GM12878 (cell line): ENCODE measurements at regions not wholly inside any gene's neighbourhood (a gene's known extent, or its start where the extent isn't known, plus 50 kb on each side); places are given as distances from the start of the nearest gene placed in this dataset.

ENCODE experiments used
- ATAC-seq: fragments of 200-7000 bp; cut with Tn5 transposase; 3 replicates; pipeline ENCODE4 v1.9.1; 2020; ENCODE audit warnings: mild to moderate bottlenecking, moderate library complexity
- BruUV-seq: library from RNA; stranded (reverse); fragments of 400-500 nt; replicated peaks from 2 replicates; lab custom pipeline; 2021; lab: Mats Ljungman, UMichigan
- CTCF ChIA-PET: fragments of 300-600 bp; sonication (Branson Sonifier 250); formaldehyde crosslinking; extraction: SDS; loops from one replicate; lab custom pipeline; 2021; ENCODE audit warnings: inconsistent platforms; lab: Yijun Ruan, JAX
- POLR2A ChIA-PET: fragments of 350-600 bp; formaldehyde crosslinking; extraction: SDS; loops from one replicate; lab custom pipeline; 2021; ENCODE audit warnings: inconsistent platforms; lab: Charles Lee
- RAD21 ChIA-PET: fragments of 300-600 bp; sonication (Branson Sonifier 250); formaldehyde crosslinking; loops from one replicate; lab custom pipeline; 2023; ENCODE audit warnings: antibody characterized with exemption; ENCODE audit not compliant: unreplicated experiment; lab: Charles Lee
- SMC1A ChIA-PET: fragments of 300-600 bp; sonication (Branson Sonifier 250); formaldehyde crosslinking; loops from one replicate; lab custom pipeline; 2023; ENCODE audit not compliant: unreplicated experiment, uncharacterized antibody; lab: Charles Lee
- DNase-seq: peaks from one replicate; pipeline ENCODE4 v3.0.0-alpha.2; 2011; ENCODE audit warnings: low read depth, low spot score
- FAIRE-seq: peaks from 3 replicates; lab custom pipeline; 2011; peaks lifted over from hg19 to GRCh38; lab: Jason Lieb, UNC
- H2AFZ ChIP-seq: 2 replicates; pipeline ENCODE4 v1.6.0; 2011; ENCODE audit warnings: low read depth, low read length, control low read depth; ENCODE audit not compliant: control insufficient read depth
- H3K27ac ChIP-seq: 2 replicates; pipeline ENCODE4 v1.5.1; 2011; ENCODE audit warnings: control low read depth; ENCODE audit not compliant: control insufficient read depth, insufficient read depth
- H3K27me3 ChIP-seq, 2 experiments: replicated peaks in 1 of 2; 2 replicates each; pipeline versions ENCODE4 v1.6.0 to v1.6.1; 2011; ENCODE audit warnings: low read length in 1 of 2; ENCODE audit not compliant: control insufficient read depth in 2 of 2, insufficient read depth in 2 of 2
- H3K36me3 ChIP-seq, 2 experiments: 2 replicates each; pipeline ENCODE4 v1.5.1; 2011; ENCODE audit warnings: low read length in 1 of 2; ENCODE audit not compliant: control insufficient read depth in 2 of 2, insufficient read depth in 2 of 2
- H3K4me1 ChIP-seq: 2 replicates; pipeline ENCODE4 v1.6.1; 2011; ENCODE audit warnings: mild to moderate bottlenecking, low read length, moderate library complexity, mixed read lengths; ENCODE audit not compliant: control insufficient read depth, insufficient read depth
- H3K4me2 ChIP-seq: 2 replicates; pipeline ENCODE4 v1.6.0; 2011; ENCODE audit warnings: control low read depth; ENCODE audit not compliant: control insufficient read depth, insufficient read depth
- H3K4me3 ChIP-seq: fragments of 200-600 bp; sonication (generic); 2 replicates; pipeline ENCODE4 v1.5.1; 2016
- H3K79me2 ChIP-seq: 2 replicates; pipeline ENCODE4 v1.6.0; 2011; ENCODE audit warnings: low read length; ENCODE audit not compliant: control insufficient read depth, insufficient read depth
- H3K9ac ChIP-seq: 2 replicates; pipeline ENCODE4 v1.8.0; 2011; ENCODE audit warnings: low read length, control low read depth, mixed read lengths; ENCODE audit not compliant: control insufficient read depth, insufficient read depth
- H3K9me3 ChIP-seq: replicated peaks from 3 replicates; pipeline ENCODE4 v1.5.1; 2011; ENCODE audit warnings: mild to moderate bottlenecking, low read length; ENCODE audit not compliant: control insufficient read depth, insufficient read depth
- H4K20me1 ChIP-seq: 2 replicates; pipeline ENCODE4 v1.6.0; 2011; ENCODE audit not compliant: control insufficient read depth, insufficient read depth
- CTCF ChIP-seq, 3 experiments: IDR thresholded peaks in 2 of 3; conservative IDR thresholded peaks in 1 of 3; 2 replicates each; pipeline ENCODE4 v1.5.1; 2011; ENCODE audit warnings: low read depth in 3 of 3, low read length in 3 of 3, mild to moderate bottlenecking in 3 of 3, control low read depth in 2 of 3, moderate library complexity in 2 of 3, inconsistent platforms in 1 of 3, mixed read lengths in 1 of 3; ENCODE audit not compliant: control insufficient read depth in 2 of 3, insufficient read depth in 1 of 3; ENCODE audit errors: extremely low read depth in 1 of 3
- CUX1 ChIP-seq: IDR thresholded peaks from 2 replicates; pipeline ENCODE4 v1.6.1; 2012; ENCODE audit warnings: improper control_type of control experiment, low read depth, low read length; ENCODE audit not compliant: insufficient replicate concordance
- EGR1 ChIP-seq, 2 experiments: IDR thresholded peaks; 1 replicate in 1 of 2; 2 replicates in 1 of 2; pipeline ENCODE4 v1.6.1; 2011 to 2012; ENCODE audit warnings: low read depth in 2 of 2, low read length in 2 of 2, borderline replicate concordance in 1 of 2, mild to moderate bottlenecking in 1 of 2, moderate library complexity in 1 of 2
- RUNX3 ChIP-seq: IDR thresholded peaks from 2 replicates; pipeline ENCODE4 v1.6.1; 2012; ENCODE audit warnings: low read length, inconsistent platforms
- SIN3A ChIP-seq: IDR thresholded peaks from 2 replicates; pipeline ENCODE4 v1.6.1; 2012; ENCODE audit warnings: low read depth, low read length, improper control_type of control experiment
- ZNF217 ChIP-seq: fragments of 450-650 bp; IDR thresholded peaks from 2 replicates; pipeline ENCODE4 v1.6.1; 2017; ENCODE audit warnings: antibody characterized with exemption, mild to moderate bottlenecking
- WGBS: methylation state at CpG from one replicate; pipeline ENCODE4 v1.1.6; 2016; ENCODE audit warnings: low lambda C conversion rate; ENCODE audit not compliant: insufficient replicate concordance, insufficient coverage; ENCODE audit errors: missing lambda C conversion rate; 5-methylcytosine and 5-hydroxymethylcytosine counted together
- in situ Hi-C: fragments of 300-500 bp; cut with MboI; formaldehyde crosslinking; loops from 9 replicates; pipeline ENCODE4 v1.14.3; 2018; ENCODE audit warnings: mixed read lengths
- intact Hi-C: fragments of 100-400 bp; cut with micrococcal nuclease; formaldehyde crosslinking; loops from one replicate; pipeline ENCODE4 v1.14.2; 2022; ENCODE audit not compliant: unreplicated experiment

- no peak for DNase-seq
- CTCF ChIA-PET = no interaction called here
- BruUV-seq = no TSS peak
Observed at GRCh38 chr18:10264260-10264659, 190.2 kb upstream of the APCDD1 start.

GRCh38 chr18:10265560-10266333 is 188.7 kb upstream of the APCDD1 start:
- H3K27me3 ChIP-seq = no peaks in the 10 kb centered on the region
- SMC1A ChIA-PET = no interaction called here
- no TSS peak for BruUV-seq
- TF ChIP-seq CTCF (IDR thresholded peaks at IDR 0.05 in 2 of 3, conservative IDR thresholded peaks at IDR 0.05 in 1 of 3; ENCODE audit: control insufficient read depth in 2 of 3, extremely low read depth in 1 of 3, insufficient read depth in 1 of 3, low read depth in 3 of 3, low read length in 3 of 3) = no peak
- no peak for TF ChIP-seq CUX1
- no peak for TF ChIP-seq SIN3A
- no peak for TF ChIP-seq EGR1 (IDR thresholded peaks at IDR 0.05; ENCODE audit: borderline replicate concordance in 1 of 2, low read depth in 2 of 2, low read length in 2 of 2)
- CTCF ChIA-PET = no interaction called here
- POLR2A ChIA-PET = no interaction called here
- H3K36me3 ChIP-seq = no peaks in the 10 kb centered on the region
- no peaks in the 10 kb centered on the region; the same call in 1 of the 3 replicates for H3K9me3 ChIP-seq
- ATAC-seq (no peak), FAIRE-seq (no peak), DNase-seq (no peak)
- no peak overlapping the region for H3K27ac ChIP-seq
- in situ Hi-C loops (no loop called here), intact Hi-C loops (loop anchor here (10.0 kb wide), 1 partner anchor 61 kb away; no protein-coding TSS in a partner anchor)
- H3K4me3 ChIP-seq = no peak overlapping the region
- no peaks in the 10 kb centered on the region for H4K20me1 ChIP-seq
- RAD21 ChIA-PET = no interaction called here
- H2AFZ ChIP-seq = no peak overlapping the region
- peaks cover 4% of the 10 kb centered on the region for H3K4me1 ChIP-seq
- 93% methylated on average over 6 of the region's 6 CpGs for WGBS
- H3K79me2 ChIP-seq = no peaks in the 10 kb centered on the region
- H3K9ac ChIP-seq = no peak overlapping the region
- H3K4me2 ChIP-seq = no peak overlapping the region

More at GRCh38 chr18:10264260-10264659, 190.2 kb upstream of the APCDD1 start:
- no peaks in the 10 kb centered on the region for H4K20me1 ChIP-seq
- peak overlapping the region; percentile 50; the same call in 1 of the 2 replicates for H3K4me2 ChIP-seq
- SMC1A ChIA-PET = no interaction called here
- WGBS = under 1% methylated on average over 7 of the region's 7 CpGs
- intact Hi-C loops (loop anchor here (10.0 kb wide), 1 partner anchor 59 kb away; no protein-coding TSS in a partner anchor), in situ Hi-C loops (no loop called here)
- POLR2A ChIA-PET = no interaction called here
- H3K9me3 ChIP-seq = no peaks in the 10 kb centered on the region; the same call in 1 of the 3 replicates
- no peaks in the 10 kb centered on the region for H3K79me2 ChIP-seq
- H3K27ac ChIP-seq = no peak overlapping the region
- H3K4me1 ChIP-seq = peaks cover 4% of the 10 kb centered on the region
- no peak overlapping the region for H2AFZ ChIP-seq
- H3K27me3 ChIP-seq = no peaks in the 10 kb centered on the region
- 0 out of 2 replicates have a peak overlapping the region, but pooled peaks have one; percentile 2 for H3K4me3 ChIP-seq
- FAIRE-seq (no peak), ATAC-seq (no peak)
- TF ChIP-seq ZNF217 (no peak), RUNX3 (peak; percentile 40; the same call in 1 of the 2 replicates)
- no peaks in the 10 kb centered on the region for H3K36me3 ChIP-seq
- H3K9ac ChIP-seq = no peak overlapping the region
- RAD21 ChIA-PET = no interaction called here
